Thyroid gland (tissue), 4 donors: ENCODE measurements at regions not wholly inside any gene's neighbourhood (a gene's known extent, or its start where the extent isn't known, plus 50 kb on each side); places are given as distances from the start of the nearest gene placed in this dataset.

Experiments
- DNase-seq, 2 donors: peaks; one replicate each; pipeline ENCODE4 v3.0.0-alpha.2; 2019
- H3K27ac ChIP-seq, 3 donors: fragments of 200-600 bp; sonication (generic); 1 replicate in 2 of 3; 2 replicates in 1 of 3; pipeline ENCODE4 v1.5.1; 2016 to 2019; ENCODE audit warnings: mild to moderate bottlenecking in 1 of 3, moderate library complexity in 1 of 3
- H3K27me3 ChIP-seq: fragments of 200-600 bp; sonication (generic); one replicate; pipeline ENCODE4 v1.5.1; 2019
- H3K36me3 ChIP-seq, 2 donors: fragments of 200-600 bp; sonication (generic); one replicate each; pipeline ENCODE4 v1.5.1; 2016 to 2019
- H3K4me1 ChIP-seq, 2 donors: fragments of 200-600 bp; sonication (generic); one replicate each; pipeline ENCODE4 v1.5.1; 2017 to 2019
- H3K4me3 ChIP-seq, 3 donors: fragments of 200-600 bp; sonication (generic); replicated peaks in 1 of 3; 1 replicate in 2 of 3; 2 replicates in 1 of 3; pipeline ENCODE4 v1.5.1; 2016; ENCODE audit warnings: mild to moderate bottlenecking in 1 of 3
- H3K9me3 ChIP-seq: fragments of 200-600 bp; sonication (generic); one replicate; pipeline ENCODE4 v1.5.1; 2017
- POLR2A ChIP-seq, 2 donors: fragments of 450-650 bp; IDR thresholded peaks; one replicate each; pipeline ENCODE4 v1.6.1; 2017; ENCODE audit warnings: antibody characterized with exemption in 2 of 2, mild to moderate bottlenecking in 2 of 2, moderate library complexity in 1 of 2
- WGBS, 2 donors: methylation state at CpG; one replicate each; pipeline ENCODE4 v1.1.5; 2017; 5-methylcytosine and 5-hydroxymethylcytosine counted together
- intact Hi-C: fragments of 100-400 bp; cut with DNase I; formaldehyde crosslinking; loops from one replicate; pipeline ENCODE4 v1.15.1; 2023
- TF ChIP-seq, protein P1 (sequence below), 6 experiments: fragments of 200-600 bp in 3 of 6; fragments of 450-650 bp in 3 of 6; sonication (generic) in 3 of 6; IDR thresholded peaks; one replicate each; pipeline ENCODE4 v1.5.1; 2016 to 2019; ENCODE audit warnings: antibody characterized with exemption in 6 of 6, mild to moderate bottlenecking in 2 of 6, inconsistent platforms in 1 of 6, moderate library complexity in 1 of 6

DNA sequence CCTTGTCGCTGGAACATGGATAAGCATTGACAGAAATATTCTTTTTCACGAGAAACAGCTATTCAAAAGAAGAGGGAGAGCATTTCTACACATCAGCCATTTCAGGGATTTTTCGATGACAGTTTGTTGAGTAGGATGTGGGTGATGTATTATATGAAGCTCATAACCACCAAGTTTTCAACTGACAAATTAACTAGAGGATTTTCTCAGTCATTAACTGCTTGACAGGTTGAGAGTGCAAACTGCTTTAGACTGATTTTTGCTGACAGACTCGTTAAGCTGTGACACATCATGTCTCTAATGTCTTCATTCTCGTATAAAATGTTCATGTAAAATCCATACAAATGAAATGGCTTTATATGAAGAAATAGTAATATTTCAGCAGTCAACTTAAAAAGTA, 354.2 kb upstream of the KCNN2 start:
- Histone ChIP-seq H3K4me3 (no peak overlapping the region), H3K27ac (no peak overlapping the region), H3K4me1 (no peaks in the 10 kb centered on the region), H3K36me3 (no peaks in the 10 kb centered on the region), H3K9me3 (no peaks in the 10 kb centered on the region), H3K27me3 (no peaks in the 10 kb centered on the region)
- WGBS, 2 donors = 77 to 87% methylated on average over 5 of the region's 5 CpGs
- TF ChIP-seq, protein P1, sequence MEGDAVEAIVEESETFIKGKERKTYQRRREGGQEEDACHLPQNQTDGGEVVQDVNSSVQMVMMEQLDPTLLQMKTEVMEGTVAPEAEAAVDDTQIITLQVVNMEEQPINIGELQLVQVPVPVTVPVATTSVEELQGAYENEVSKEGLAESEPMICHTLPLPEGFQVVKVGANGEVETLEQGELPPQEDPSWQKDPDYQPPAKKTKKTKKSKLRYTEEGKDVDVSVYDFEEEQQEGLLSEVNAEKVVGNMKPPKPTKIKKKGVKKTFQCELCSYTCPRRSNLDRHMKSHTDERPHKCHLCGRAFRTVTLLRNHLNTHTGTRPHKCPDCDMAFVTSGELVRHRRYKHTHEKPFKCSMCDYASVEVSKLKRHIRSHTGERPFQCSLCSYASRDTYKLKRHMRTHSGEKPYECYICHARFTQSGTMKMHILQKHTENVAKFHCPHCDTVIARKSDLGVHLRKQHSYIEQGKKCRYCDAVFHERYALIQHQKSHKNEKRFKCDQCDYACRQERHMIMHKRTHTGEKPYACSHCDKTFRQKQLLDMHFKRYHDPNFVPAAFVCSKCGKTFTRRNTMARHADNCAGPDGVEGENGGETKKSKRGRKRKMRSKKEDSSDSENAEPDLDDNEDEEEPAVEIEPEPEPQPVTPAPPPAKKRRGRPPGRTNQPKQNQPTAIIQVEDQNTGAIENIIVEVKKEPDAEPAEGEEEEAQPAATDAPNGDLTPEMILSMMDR (IDR thresholded peaks at IDR 0.05) = no peak
- no peak for TF ChIP-seq POLR2A (IDR thresholded peaks at IDR 0.05)
- intact Hi-C loops = no loop called here
- no peak for DNase-seq

DNA sequence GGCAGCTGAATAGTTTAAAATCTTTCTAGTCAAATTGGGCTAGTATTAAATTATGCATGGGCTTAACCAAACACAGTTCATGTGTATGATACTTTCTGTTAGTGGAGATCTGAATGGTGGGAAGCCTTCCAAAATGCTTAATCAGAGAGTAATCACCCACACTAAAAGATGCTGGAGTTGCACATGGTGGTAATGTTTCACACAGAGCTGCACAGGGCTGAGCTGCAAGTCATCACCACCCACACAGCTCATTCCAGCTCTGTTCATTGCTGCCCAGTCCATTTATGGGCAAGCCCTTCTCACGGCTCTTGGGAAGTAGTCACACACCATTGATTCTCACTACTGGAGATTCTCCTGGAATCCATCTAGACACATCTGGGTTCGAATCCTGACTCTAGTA, 351.5 kb upstream of the KCNN2 start:
- H3K27ac ChIP-seq = no peak overlapping the region
- WGBS, 2 donors = 54 to 68% methylated on average over 2 of the region's 2 CpGs
- TF ChIP-seq POLR2A (IDR thresholded peaks at IDR 0.05) = no peak
- TF ChIP-seq, protein P1 (IDR thresholded peaks at IDR 0.05) = no peak
- H3K4me3 ChIP-seq = no peak overlapping the region
- no peaks in the 10 kb centered on the region for H3K27me3 ChIP-seq
- H3K36me3 ChIP-seq = no peaks in the 10 kb centered on the region
- intact Hi-C loops = no loop called here
- H3K4me1 ChIP-seq = no peaks in the 10 kb centered on the region
- no peaks in the 10 kb centered on the region for H3K9me3 ChIP-seq
- no peak for DNase-seq

DNA sequence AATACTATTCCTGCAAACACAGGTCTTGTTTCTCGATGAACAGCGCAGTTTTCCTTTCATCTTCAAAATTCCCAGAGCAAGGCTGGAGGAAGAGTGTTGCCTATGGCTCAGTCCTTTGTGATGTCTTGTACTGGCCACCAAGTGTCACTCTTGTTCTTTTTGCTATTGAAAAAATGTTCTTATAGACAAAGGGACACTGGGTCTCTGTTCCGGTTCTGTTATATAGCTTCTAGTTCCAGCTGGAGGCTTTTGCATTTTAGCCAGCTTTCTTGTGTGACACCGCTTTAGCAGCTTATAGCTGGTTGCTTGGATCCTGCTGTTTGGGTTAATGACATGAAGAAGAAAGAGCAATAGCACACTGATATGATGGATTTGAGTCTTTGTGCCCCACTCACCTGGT, 343.7 kb upstream of the KCNN2 start:
- H3K4me1 ChIP-seq = no peaks in the 10 kb centered on the region
- H3K36me3 ChIP-seq = no peaks in the 10 kb centered on the region
- no peaks in the 10 kb centered on the region for H3K9me3 ChIP-seq
- 69 to 75% methylated on average over 4 of the region's 4 CpGs for WGBS, 2 donors
- H3K4me3 ChIP-seq = no peak overlapping the region
- TF ChIP-seq POLR2A (IDR thresholded peaks at IDR 0.05) = no peak
- TF ChIP-seq, protein P1 (IDR thresholded peaks at IDR 0.05) = no peak
- intact Hi-C loops = no loop called here
- no peaks in the 10 kb centered on the region for H3K27me3 ChIP-seq
- H3K27ac ChIP-seq = no peak overlapping the region
- DNase-seq = no peak

DNA sequence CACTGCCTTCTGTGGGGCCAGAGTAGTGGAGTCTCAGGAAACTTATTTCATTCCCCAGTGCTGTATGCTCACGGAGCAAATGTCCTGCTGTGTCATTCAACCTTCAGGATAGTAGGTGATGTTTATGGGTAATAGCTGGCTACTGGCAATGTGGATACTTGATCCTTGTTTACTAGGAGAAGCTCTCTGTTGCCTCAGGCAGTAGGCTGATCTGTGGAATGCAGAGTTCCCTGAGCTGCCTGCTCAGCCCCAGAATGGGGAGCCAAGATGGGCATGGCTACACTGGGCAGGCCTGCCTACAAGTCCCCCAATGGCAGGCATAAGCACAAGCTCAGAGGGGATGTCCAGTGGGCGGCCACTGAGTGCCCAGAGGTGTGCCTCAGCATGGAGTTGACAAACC, 323.1 kb upstream of the KCNN2 start:
- intact Hi-C loops = no loop called here
- Histone ChIP-seq H3K27me3 (no peaks in the 10 kb centered on the region), H3K4me1 (no peaks in the 10 kb centered on the region), H3K4me3 (no peak overlapping the region), H3K36me3 (no peaks in the 10 kb centered on the region), H3K9me3 (no peaks in the 10 kb centered on the region), H3K27ac (no peak overlapping the region)
- DNase-seq = no peak
- 79 to 87% methylated on average over 1 to 2 of the region's 2 CpGs for WGBS, 2 donors
- no peak for TF ChIP-seq POLR2A (IDR thresholded peaks at IDR 0.05)
- TF ChIP-seq, protein P1 (IDR thresholded peaks at IDR 0.05) = no peak

DNA sequence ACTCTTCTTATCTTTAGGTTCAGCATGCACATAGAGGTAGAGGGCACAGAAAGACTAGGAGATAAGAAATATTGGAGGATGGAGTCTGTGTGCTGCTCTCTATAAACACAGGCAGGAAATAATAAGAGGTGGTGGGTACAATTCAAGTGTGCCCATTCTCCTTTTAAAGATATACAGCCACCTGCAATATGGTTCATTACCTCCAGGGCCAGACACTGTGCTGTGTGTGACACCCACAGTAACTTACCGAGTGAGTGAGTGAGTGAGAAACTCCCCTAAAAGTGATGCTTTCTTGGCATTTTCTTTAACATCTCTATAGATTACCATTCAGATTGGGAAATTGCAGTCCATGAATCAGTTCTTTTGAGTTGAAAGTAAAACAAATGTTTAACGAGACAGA, 311.8 kb upstream of the KCNN2 start:
- H3K27ac ChIP-seq = no peak overlapping the region
- H3K4me3 ChIP-seq = no peak overlapping the region
- TF ChIP-seq, protein P1 (IDR thresholded peaks at IDR 0.05) = no peak
- TF ChIP-seq POLR2A (IDR thresholded peaks at IDR 0.05) = no peak
- no peaks in the 10 kb centered on the region for H3K27me3 ChIP-seq
- peaks cover 0 to 2% of the 10 kb centered on the region in 2 donors for H3K4me1 ChIP-seq
- H3K9me3 ChIP-seq = no peaks in the 10 kb centered on the region
- no peaks in the 10 kb centered on the region for H3K36me3 ChIP-seq
- no peak for DNase-seq
- WGBS, 2 donors = 80 to 82% methylated on average over 2 of the region's 2 CpGs
- intact Hi-C loops = no loop called here
